GM23338 (cell line): ENCODE measurements at regions not wholly inside any gene's neighbourhood (a gene's known extent, or its start where the extent isn't known, plus 50 kb on each side); places are given as distances from the start of the nearest gene placed in this dataset.
A peak's percentile ranks its signal among the peaks of the same experiment; 100 is the strongest.

ENCODE experiments used
- ATAC-seq: fragments of 200-7000 bp; cut with Tn5 transposase; 3 replicates; pipeline ENCODE4 v1.9.1; 2020
- DNase-seq: peaks from one replicate; pipeline ENCODE4 v3.0.0-alpha.2; 2015; ENCODE audit warnings: low spot score
- H2AFZ ChIP-seq: fragments of 200-600 bp; sonication (generic); 2 replicates; pipeline ENCODE4 v1.8.0; 2016; ENCODE audit warnings: antibody characterized with exemption, mild to moderate bottlenecking, moderate library complexity
- H3F3A ChIP-seq: fragments of 200-600 bp; sonication (generic); replicated peaks from 2 replicates; pipeline ENCODE4 v1.8.0; 2017; ENCODE audit warnings: antibody characterized with exemption, mixed run types, low read depth
- H3K27ac ChIP-seq: fragments of 200-600 bp; sonication (generic); 2 replicates; pipeline ENCODE4 v1.6.1; 2016; ENCODE audit warnings: low read depth
- H3K27me3 ChIP-seq: fragments of 200-600 bp; sonication (generic); 2 replicates; pipeline ENCODE4 v1.8.0; 2016; ENCODE audit warnings: mild to moderate bottlenecking, mixed run types, moderate library complexity; ENCODE audit not compliant: insufficient read depth
- H3K36me3 ChIP-seq: fragments of 200-600 bp; sonication (generic); 2 replicates; pipeline ENCODE4 v1.8.0; 2016; ENCODE audit warnings: mild to moderate bottlenecking; ENCODE audit not compliant: insufficient read depth
- H3K4me1 ChIP-seq: fragments of 200-600 bp; sonication (generic); 2 replicates; pipeline ENCODE4 v1.8.0; 2016; ENCODE audit warnings: mild to moderate bottlenecking, moderate library complexity; ENCODE audit not compliant: insufficient read depth
- H3K4me2 ChIP-seq: fragments of 200-600 bp; sonication (generic); 2 replicates; pipeline ENCODE4 v1.7.1; 2017; ENCODE audit warnings: mixed run types
- H3K4me3 ChIP-seq: fragments of 200-600 bp; sonication (generic); 2 replicates; pipeline ENCODE4 v1.6.1; 2016; ENCODE audit warnings: mixed run types
- H3K79me2 ChIP-seq: fragments of 200-600 bp; sonication (generic); replicated peaks from 2 replicates; pipeline ENCODE4 v1.8.0; 2017; ENCODE audit warnings: mild to moderate bottlenecking; ENCODE audit not compliant: insufficient read depth
- H3K9me2 ChIP-seq: fragments of 200-600 bp; sonication (generic); 2 replicates; pipeline ENCODE4 v1.8.0; 2017; ENCODE audit not compliant: insufficient read depth
- H4K20me1 ChIP-seq: fragments of 200-600 bp; sonication (generic); replicated peaks from 2 replicates; pipeline ENCODE4 v1.8.0; 2017; ENCODE audit warnings: mild to moderate bottlenecking; ENCODE audit not compliant: insufficient read depth
- H3K27ac Mint-ChIP-seq: 2 replicates; pipeline ENCODE4 v1.8.0; 2020; ENCODE audit warnings: inconsistent platforms, mild to moderate bottlenecking, moderate library complexity, mixed read lengths
- H3K27me3 Mint-ChIP-seq: 3 replicates; pipeline ENCODE4 v1.8.0; 2022; ENCODE audit warnings: low read depth, mild to moderate bottlenecking, moderate library complexity, mixed read lengths, inconsistent platforms; ENCODE audit not compliant: insufficient read depth, poor library complexity
- H3K36me3 Mint-ChIP-seq: 3 replicates; pipeline ENCODE4 v1.8.0; 2021; ENCODE audit warnings: low read depth, mild to moderate bottlenecking, inconsistent platforms, moderate library complexity, mixed read lengths
- H3K4me1 Mint-ChIP-seq: 3 replicates; pipeline ENCODE4 v1.8.0; 2020; ENCODE audit warnings: mild to moderate bottlenecking, inconsistent platforms, mixed read lengths
- H3K4me3 Mint-ChIP-seq: 3 replicates; pipeline ENCODE4 v1.8.0; 2021; ENCODE audit warnings: moderate library complexity, mild to moderate bottlenecking, inconsistent platforms, mixed read lengths
- H3K9me3 Mint-ChIP-seq: 3 replicates; pipeline ENCODE4 v1.8.0; 2020; ENCODE audit warnings: moderate library complexity, mild to moderate bottlenecking, inconsistent platforms, mixed read lengths
- CREB1 ChIP-seq: fragments of 250-450 bp; sonication (Bioruptor Pico); IDR thresholded peaks from 2 replicates; pipeline ENCODE4 v1.5.0; 2020; ENCODE audit warnings: low read depth, mild to moderate bottlenecking, moderate library complexity
- CTCF ChIP-seq, 2 experiments: fragments of 200-600 bp in 1 of 2; sonication (generic) in 1 of 2; conservative IDR thresholded peaks; 2 replicates each; pipeline versions ENCODE4 v1.5.1 to v1.6.1; 2016 to 2017; ENCODE audit warnings: antibody characterized with exemption in 2 of 2, low read depth in 2 of 2, mild to moderate bottlenecking in 2 of 2, moderate library complexity in 1 of 2
- ETS1 ChIP-seq: IDR thresholded peaks from 2 replicates; pipeline ENCODE4 v1.6.1; 2016; ENCODE audit warnings: antibody characterized with exemption
- EZH2 ChIP-seq: fragments of 200-600 bp; sonication (generic); IDR thresholded peaks from one replicate; pipeline ENCODE4 v1.8.0; 2017; ENCODE audit warnings: antibody characterized with exemption, mild to moderate bottlenecking, low read depth; ENCODE audit not compliant: unreplicated experiment
- EZH2phosphoT487 ChIP-seq: fragments of 200-600 bp; sonication (generic); IDR thresholded peaks from one replicate; pipeline ENCODE4 v1.8.1; 2018; ENCODE audit warnings: antibody characterized with exemption; ENCODE audit not compliant: unreplicated experiment
- JUNB ChIP-seq: IDR thresholded peaks from one replicate; pipeline ENCODE4 v1.6.1; 2016; ENCODE audit warnings: antibody characterized with exemption; ENCODE audit not compliant: unreplicated experiment
- NANOG ChIP-seq: IDR thresholded peaks from 2 replicates; pipeline ENCODE4 v1.6.1; 2016; ENCODE audit warnings: antibody characterized with exemption, borderline replicate concordance
- POLR2AphosphoS5 ChIP-seq: IDR thresholded peaks from 2 replicates; pipeline ENCODE4 v1.6.1; 2016; ENCODE audit warnings: antibody characterized with exemption, low read depth
- ZNF331 ChIP-seq: fragments of 250-450 bp; sonication (Bioruptor Pico); IDR thresholded peaks from 2 replicates; pipeline ENCODE4 v1.5.0; 2020; ENCODE audit warnings: low read depth, mild to moderate bottlenecking, moderate library complexity
- TF ChIP-seq, protein P1 (sequence below): IDR thresholded peaks from one replicate; pipeline ENCODE4 v1.6.1; 2018; ENCODE audit warnings: antibody characterized with exemption; ENCODE audit not compliant: unreplicated experiment
- TF ChIP-seq, protein P2 (sequence below): fragments of 250-450 bp; sonication (Bioruptor Pico); IDR thresholded peaks from 2 replicates; pipeline ENCODE4 v1.5.0; 2020; ENCODE audit warnings: mild to moderate bottlenecking, moderate library complexity

DNA sequence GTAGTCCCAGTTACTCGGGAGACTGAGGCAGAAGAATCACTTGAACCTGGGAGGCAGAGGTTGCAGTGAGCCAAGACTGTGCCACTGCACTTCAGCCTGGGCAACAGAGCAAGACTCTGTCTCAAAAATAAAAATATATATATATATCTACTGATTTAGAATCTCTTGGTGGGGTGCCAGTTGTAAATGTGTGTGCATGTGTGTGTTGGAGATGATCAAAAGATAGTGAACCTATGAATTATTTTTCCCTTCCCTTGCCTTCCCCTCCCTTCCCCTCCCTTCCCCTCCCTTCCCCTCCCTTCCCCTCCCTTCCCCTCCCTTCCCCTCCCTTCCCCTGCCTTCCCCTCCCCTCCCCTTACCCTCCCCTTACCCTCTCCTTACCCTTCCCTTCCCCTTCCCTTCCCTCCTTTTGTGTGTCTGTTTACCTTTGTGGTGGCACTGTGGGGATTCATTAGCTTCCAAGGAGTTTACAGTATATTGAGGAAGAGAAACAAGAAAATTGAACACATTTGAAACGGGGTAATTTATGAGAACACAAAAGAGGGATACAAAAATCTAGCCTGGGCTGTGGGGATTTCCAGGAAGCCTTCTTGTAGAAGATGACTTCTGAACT is 281.5 kb upstream of the DPPA4 start (continued):
- TF ChIP-seq ETS1 (no peak), EZH2 (no peak), NANOG (no peak), ZNF331 (CRISPR knock-in tag) (no peak)
- TF ChIP-seq, protein P1, sequence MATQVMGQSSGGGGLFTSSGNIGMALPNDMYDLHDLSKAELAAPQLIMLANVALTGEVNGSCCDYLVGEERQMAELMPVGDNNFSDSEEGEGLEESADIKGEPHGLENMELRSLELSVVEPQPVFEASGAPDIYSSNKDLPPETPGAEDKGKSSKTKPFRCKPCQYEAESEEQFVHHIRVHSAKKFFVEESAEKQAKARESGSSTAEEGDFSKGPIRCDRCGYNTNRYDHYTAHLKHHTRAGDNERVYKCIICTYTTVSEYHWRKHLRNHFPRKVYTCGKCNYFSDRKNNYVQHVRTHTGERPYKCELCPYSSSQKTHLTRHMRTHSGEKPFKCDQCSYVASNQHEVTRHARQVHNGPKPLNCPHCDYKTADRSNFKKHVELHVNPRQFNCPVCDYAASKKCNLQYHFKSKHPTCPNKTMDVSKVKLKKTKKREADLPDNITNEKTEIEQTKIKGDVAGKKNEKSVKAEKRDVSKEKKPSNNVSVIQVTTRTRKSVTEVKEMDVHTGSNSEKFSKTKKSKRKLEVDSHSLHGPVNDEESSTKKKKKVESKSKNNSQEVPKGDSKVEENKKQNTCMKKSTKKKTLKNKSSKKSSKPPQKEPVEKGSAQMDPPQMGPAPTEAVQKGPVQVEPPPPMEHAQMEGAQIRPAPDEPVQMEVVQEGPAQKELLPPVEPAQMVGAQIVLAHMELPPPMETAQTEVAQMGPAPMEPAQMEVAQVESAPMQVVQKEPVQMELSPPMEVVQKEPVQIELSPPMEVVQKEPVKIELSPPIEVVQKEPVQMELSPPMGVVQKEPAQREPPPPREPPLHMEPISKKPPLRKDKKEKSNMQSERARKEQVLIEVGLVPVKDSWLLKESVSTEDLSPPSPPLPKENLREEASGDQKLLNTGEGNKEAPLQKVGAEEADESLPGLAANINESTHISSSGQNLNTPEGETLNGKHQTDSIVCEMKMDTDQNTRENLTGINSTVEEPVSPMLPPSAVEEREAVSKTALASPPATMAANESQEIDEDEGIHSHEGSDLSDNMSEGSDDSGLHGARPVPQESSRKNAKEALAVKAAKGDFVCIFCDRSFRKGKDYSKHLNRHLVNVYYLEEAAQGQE, result no peak

DNA sequence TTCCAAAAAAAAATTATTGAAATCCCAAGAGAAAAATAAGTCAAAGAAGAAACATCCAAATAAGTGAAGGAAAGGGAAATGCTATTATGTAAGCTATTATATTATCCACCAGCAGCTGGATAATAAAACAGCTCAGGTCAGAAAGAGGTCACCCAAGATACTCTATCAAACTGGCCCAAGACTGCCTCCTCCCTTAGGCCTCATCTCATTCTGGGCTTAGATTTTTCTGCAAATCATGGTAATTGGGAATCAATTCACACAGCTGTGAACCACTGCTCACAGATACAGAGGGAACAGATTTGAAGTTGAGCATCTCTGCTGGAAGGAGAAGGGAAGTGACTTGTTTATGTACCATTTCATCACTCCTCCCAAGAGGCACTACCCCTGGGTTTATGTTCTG is 294.6 kb upstream of the DPPA4 start:
- Mint-ChIP-seq H3K27ac (no peak overlapping the region), H3K4me3 (no peak overlapping the region), H3K4me1 (no peaks in the 10 kb centered on the region), H3K36me3 (no peaks in the 10 kb centered on the region), H3K27me3 (no peaks in the 10 kb centered on the region), H3K9me3 (no peaks in the 10 kb centered on the region)
- H2AFZ ChIP-seq, result 0 out of 2 replicates have a peak overlapping the region, but pooled peaks have one; percentile 66
- no peaks in the 10 kb centered on the region for H3F3A ChIP-seq
- no peak for DNase-seq
- H3K79me2 ChIP-seq, result no peaks in the 10 kb centered on the region
- ATAC-seq, result no peak
- no peak overlapping the region for H3K27ac ChIP-seq
- no peak overlapping the region for H3K4me3 ChIP-seq
- H3K36me3 ChIP-seq, result no peaks in the 10 kb centered on the region
- H3K9me2 ChIP-seq, result no peaks in the 10 kb centered on the region
- H3K4me1 ChIP-seq, result no peaks in the 10 kb centered on the region
- no peak overlapping the region for H3K4me2 ChIP-seq
- no peaks in the 10 kb centered on the region for H4K20me1 ChIP-seq
- no peaks in the 10 kb centered on the region for H3K27me3 ChIP-seq
- no peak for TF ChIP-seq JUNB
- no peak for TF ChIP-seq NANOG
- TF ChIP-seq CREB1 (CRISPR knock-in tag), result no peak
- TF ChIP-seq EZH2, result no peak
- TF ChIP-seq ETS1, result no peak
- TF ChIP-seq, protein P2, sequence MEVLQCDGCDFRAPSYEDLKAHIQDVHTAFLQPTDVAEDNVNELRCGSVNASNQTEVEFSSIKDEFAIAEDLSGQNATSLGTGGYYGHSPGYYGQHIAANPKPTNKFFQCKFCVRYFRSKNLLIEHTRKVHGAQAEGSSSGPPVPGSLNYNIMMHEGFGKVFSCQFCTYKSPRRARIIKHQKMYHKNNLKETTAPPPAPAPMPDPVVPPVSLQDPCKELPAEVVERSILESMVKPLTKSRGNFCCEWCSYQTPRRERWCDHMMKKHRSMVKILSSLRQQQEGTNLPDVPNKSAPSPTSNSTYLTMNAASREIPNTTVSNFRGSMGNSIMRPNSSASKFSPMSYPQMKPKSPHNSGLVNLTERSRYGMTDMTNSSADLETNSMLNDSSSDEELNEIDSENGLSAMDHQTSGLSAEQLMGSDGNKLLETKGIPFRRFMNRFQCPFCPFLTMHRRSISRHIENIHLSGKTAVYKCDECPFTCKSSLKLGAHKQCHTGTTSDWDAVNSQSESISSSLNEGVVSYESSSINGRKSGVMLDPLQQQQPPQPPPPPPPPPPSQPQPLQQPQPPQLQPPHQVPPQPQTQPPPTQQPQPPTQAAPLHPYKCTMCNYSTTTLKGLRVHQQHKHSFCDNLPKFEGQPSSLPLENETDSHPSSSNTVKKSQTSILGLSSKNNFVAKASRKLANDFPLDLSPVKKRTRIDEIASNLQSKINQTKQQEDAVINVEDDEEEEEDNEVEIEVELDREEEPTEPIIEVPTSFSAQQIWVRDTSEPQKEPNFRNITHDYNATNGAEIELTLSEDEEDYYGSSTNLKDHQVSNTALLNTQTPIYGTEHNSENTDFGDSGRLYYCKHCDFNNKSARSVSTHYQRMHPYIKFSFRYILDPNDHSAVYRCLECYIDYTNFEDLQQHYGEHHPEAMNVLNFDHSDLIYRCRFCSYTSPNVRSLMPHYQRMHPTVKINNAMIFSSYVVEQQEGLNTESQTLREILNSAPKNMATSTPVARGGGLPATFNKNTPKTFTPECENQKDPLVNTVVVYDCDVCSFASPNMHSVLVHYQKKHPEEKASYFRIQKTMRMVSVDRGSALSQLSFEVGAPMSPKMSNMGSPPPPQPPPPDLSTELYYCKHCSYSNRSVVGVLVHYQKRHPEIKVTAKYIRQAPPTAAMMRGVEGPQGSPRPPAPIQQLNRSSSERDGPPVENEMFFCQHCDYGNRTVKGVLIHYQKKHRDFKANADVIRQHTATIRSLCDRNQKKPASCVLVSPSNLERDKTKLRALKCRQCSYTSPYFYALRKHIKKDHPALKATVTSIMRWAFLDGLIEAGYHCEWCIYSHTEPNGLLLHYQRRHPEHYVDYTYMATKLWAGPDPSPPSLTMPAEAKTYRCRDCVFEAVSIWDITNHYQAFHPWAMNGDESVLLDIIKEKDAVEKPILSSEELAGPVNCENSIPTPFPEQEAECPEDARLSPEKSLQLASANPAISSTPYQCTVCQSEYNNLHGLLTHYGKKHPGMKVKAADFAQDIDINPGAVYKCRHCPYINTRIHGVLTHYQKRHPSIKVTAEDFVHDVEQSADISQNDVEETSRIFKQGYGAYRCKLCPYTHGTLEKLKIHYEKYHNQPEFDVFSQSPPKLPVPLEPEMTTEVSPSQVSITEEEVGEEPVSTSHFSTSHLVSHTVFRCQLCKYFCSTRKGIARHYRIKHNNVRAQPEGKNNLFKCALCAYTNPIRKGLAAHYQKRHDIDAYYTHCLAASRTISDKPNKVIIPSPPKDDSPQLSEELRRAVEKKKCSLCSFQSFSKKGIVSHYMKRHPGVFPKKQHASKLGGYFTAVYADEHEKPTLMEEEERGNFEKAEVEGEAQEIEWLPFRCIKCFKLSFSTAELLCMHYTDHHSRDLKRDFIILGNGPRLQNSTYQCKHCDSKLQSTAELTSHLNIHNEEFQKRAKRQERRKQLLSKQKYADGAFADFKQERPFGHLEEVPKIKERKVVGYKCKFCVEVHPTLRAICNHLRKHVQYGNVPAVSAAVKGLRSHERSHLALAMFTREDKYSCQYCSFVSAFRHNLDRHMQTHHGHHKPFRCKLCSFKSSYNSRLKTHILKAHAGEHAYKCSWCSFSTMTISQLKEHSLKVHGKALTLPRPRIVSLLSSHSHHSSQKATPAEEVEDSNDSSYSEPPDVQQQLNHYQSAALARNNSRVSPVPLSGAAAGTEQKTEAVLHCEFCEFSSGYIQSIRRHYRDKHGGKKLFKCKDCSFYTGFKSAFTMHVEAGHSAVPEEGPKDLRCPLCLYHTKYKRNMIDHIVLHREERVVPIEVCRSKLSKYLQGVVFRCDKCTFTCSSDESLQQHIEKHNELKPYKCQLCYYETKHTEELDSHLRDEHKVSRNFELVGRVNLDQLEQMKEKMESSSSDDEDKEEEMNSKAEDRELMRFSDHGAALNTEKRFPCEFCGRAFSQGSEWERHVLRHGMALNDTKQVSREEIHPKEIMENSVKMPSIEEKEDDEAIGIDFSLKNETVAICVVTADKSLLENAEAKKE (CRISPR knock-in tag), result no peak
- TF ChIP-seq EZH2phosphoT487, result no peak
- TF ChIP-seq POLR2AphosphoS5, result no peak
- TF ChIP-seq CTCF (conservative IDR thresholded peaks at IDR 0.05; ENCODE audit: low read depth in 2 of 2), result no peak
